AG04449 (cell line): ENCODE measurements at regions not wholly inside any gene's neighbourhood (a gene's known extent, or its start where the extent isn't known, plus 50 kb on each side); places are given as distances from the start of the nearest gene placed in this dataset.

Experiments used
- CTCF ChIA-PET: fragments of 350-600 bp; formaldehyde crosslinking; extraction: SDS; loops from one replicate; lab custom pipeline; 2021; ENCODE audit warnings: antibody characterized with exemption; lab: Yijun Ruan, JAX
- POLR2A ChIA-PET: fragments of 400-600, 350-600 bp; formaldehyde crosslinking; extraction: SDS; loops from one replicate; lab custom pipeline; 2020; ENCODE audit warnings: antibody characterized with exemption, inconsistent platforms; lab: Yijun Ruan, JAX
- DNase-seq: peaks from one replicate; pipeline ENCODE4 v3.0.0-alpha.2; 2010; ENCODE audit warnings: low read depth, low spot score
- H3K4me3 ChIP-seq: 2 replicates; pipeline ENCODE4 v1.5.1; 2011; ENCODE audit warnings: low read depth, mild to moderate bottlenecking, control low read depth, low read length
- CTCF ChIP-seq: IDR thresholded peaks from one replicate; pipeline ENCODE4 v1.5.1; 2011; ENCODE audit warnings: mild to moderate bottlenecking, moderate library complexity, low read length, control low read depth, inconsistent platforms; ENCODE audit not compliant: insufficient read depth; ENCODE audit errors: missing control alignments

GRCh38 chr10:71127773-71128172 lies 84.6 kb upstream of the UNC5B start:
- no peak for DNase-seq
- ChIA-PET CTCF (no interaction called here), POLR2A (no interaction called here)
- no peak overlapping the region for H3K4me3 ChIP-seq
- TF ChIP-seq CTCF: no peak

- ChIA-PET CTCF (no interaction called here), POLR2A (no interaction called here)
- TF ChIP-seq CTCF: no peak
- no peak overlapping the region for H3K4me3 ChIP-seq
- no peak for DNase-seq
Observed at GRCh38 chr10:71128311-71128980, 83.9 kb upstream of the UNC5B start.

GRCh38 chr10:71131096-71131495 lies 81.3 kb upstream of the UNC5B start:
- no peak overlapping the region for H3K4me3 ChIP-seq
- no peak for DNase-seq
- TF ChIP-seq CTCF: no peak
- ChIA-PET POLR2A (no interaction called here), CTCF (no interaction called here)

GRCh38 chr10:71131508-71132088 lies 80.8 kb upstream of the UNC5B start:
- DNase-seq: no peak
- POLR2A ChIA-PET: no interaction called here
- no peak for TF ChIP-seq CTCF
- no peak overlapping the region for H3K4me3 ChIP-seq
- CTCF ChIA-PET: no interaction called here

GRCh38 chr10:71132321-71132810 lies 80.0 kb upstream of the UNC5B start:
- DNase-seq: no peak
- POLR2A ChIA-PET: no interaction called here
- H3K4me3 ChIP-seq: no peak overlapping the region
- no peak for TF ChIP-seq CTCF
- CTCF ChIA-PET: no interaction called here

- H3K4me3 ChIP-seq: no peak overlapping the region
- CTCF ChIA-PET: no interaction called here
- DNase-seq: no peak
- POLR2A ChIA-PET: no interaction called here
- TF ChIP-seq CTCF: no peak
Observed at GRCh38 chr10:71133710-71134686, 78.4 kb upstream of the UNC5B start.
